Endodermal cell (in vitro differentiated cells): ENCODE measurements at regions not wholly inside any gene's neighbourhood (a gene's known extent, or its start where the extent isn't known, plus 50 kb on each side); places are given as distances from the start of the nearest gene placed in this dataset.

Experiments used
- DNase-seq: peaks from one replicate; pipeline ENCODE4 v3.0.0-alpha.2; 2017
- H3K27ac ChIP-seq: 2 replicates; pipeline ENCODE4 v1.5.1; 2013; ENCODE audit warnings: mild to moderate bottlenecking, low read depth, low read length, moderate library complexity
- H3K27me3 ChIP-seq: 2 replicates; pipeline ENCODE4 v1.6.1; 2013; ENCODE audit warnings: mild to moderate bottlenecking, low read length, moderate library complexity; ENCODE audit not compliant: insufficient read depth, control insufficient read depth, poor library complexity, severe bottlenecking
- H3K36me3 ChIP-seq: 2 replicates; pipeline ENCODE4 v1.7.0; 2013; ENCODE audit warnings: mild to moderate bottlenecking, low read length, moderate library complexity; ENCODE audit not compliant: control insufficient read depth, insufficient read depth
- H3K4me1 ChIP-seq: one replicate; pipeline ENCODE4 v1.7.0; 2013; ENCODE audit warnings: low read length; ENCODE audit not compliant: control insufficient read depth, insufficient read depth
- H3K4me3 ChIP-seq: 2 replicates; pipeline ENCODE4 v1.5.1; 2013; ENCODE audit warnings: mild to moderate bottlenecking, low read length, moderate library complexity
- H3K9ac ChIP-seq: 2 replicates; pipeline ENCODE4 v1.6.1; 2013; ENCODE audit warnings: mild to moderate bottlenecking, low read length, moderate library complexity; ENCODE audit not compliant: poor library complexity, severe bottlenecking; ENCODE audit errors: extremely low read depth
- H3K9me3 ChIP-seq: 2 replicates; pipeline ENCODE4 v1.6.1; 2013; ENCODE audit warnings: mild to moderate bottlenecking, low read length, moderate library complexity; ENCODE audit not compliant: control insufficient read depth
- H3K27ac Mint-ChIP-seq: 2 replicates; pipeline ENCODE4 v1.8.0; 2020; ENCODE audit warnings: mixed read lengths
- H3K27me3 Mint-ChIP-seq: 2 replicates; pipeline ENCODE4 v1.8.0; 2021; ENCODE audit warnings: mild to moderate bottlenecking, mixed read lengths; ENCODE audit not compliant: insufficient read depth
- H3K36me3 Mint-ChIP-seq: 2 replicates; pipeline ENCODE4 v1.8.0; 2020; ENCODE audit warnings: low read depth, mixed read lengths
- H3K4me1 Mint-ChIP-seq: 2 replicates; pipeline ENCODE4 v1.8.0; 2020; ENCODE audit warnings: mixed read lengths
- H3K4me3 Mint-ChIP-seq: 2 replicates; pipeline ENCODE4 v1.8.0; 2020; ENCODE audit warnings: mild to moderate bottlenecking, moderate library complexity, mixed read lengths
- H3K9me3 Mint-ChIP-seq: 2 replicates; pipeline ENCODE4 v1.8.0; 2020; ENCODE audit warnings: mild to moderate bottlenecking, mixed read lengths
- CTCF ChIP-seq: fragments of 200-600 bp; sonication (generic); conservative IDR thresholded peaks from 2 replicates; pipeline ENCODE4 v1.5.0; 2021; ENCODE audit warnings: antibody characterized with exemption, mild to moderate bottlenecking
- WGBS, 2 experiments: methylation state at CpG; one replicate each; pipeline versions ENCODE4 v1.1.5 to v1.1.7; 2013; ENCODE audit warnings: missing lambda C conversion rate in 2 of 2, mixed read lengths in 1 of 2; ENCODE audit not compliant: insufficient coverage in 1 of 2, insufficient read length in 1 of 2; 5-methylcytosine and 5-hydroxymethylcytosine counted together

DNA sequence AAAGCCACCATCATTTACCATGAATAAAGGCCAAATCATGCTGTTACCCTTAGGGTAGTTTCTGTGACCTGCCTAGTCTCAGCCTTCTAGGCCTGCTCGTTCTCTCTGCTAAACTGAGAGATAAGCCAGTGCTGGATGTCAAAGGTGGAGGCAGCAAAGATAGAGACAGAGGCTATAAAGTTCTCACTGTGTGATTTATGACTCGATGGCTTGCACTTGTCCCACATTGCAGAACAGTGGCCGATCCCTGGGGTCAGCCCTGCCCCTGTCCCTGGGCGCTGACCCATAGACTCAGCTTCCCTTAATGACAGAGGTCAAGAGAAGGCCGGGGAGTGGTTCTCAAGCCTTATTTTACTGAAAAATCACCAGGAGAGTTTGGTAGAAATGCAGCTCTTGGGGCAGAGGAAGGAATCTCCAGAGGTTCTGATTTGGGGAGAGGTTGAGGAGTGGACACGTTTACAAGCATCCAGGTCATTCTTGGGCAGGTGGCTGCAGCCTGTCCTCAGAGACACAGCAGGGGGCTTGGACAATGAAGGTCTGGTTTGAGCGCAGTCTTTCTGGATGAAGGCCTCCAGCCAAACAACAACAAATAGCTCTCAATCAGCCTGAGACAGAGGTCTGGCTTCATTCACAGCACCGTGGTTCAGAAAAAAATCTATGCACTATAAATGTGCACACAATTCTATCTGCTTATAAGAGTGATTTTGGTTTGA, 143.5 kb downstream of the ACKR3 start:
- DNase-seq = no peak
- Mint-ChIP-seq H3K9me3 (no peaks in the 10 kb centered on the region), H3K27ac (peak overlapping the region; percentile 60), H3K4me3 (no peak overlapping the region), H3K4me1 (peaks cover 38% of the 10 kb centered on the region), H3K36me3 (no peaks in the 10 kb centered on the region), H3K27me3 (peaks cover 2% of the 10 kb centered on the region)
- H3K36me3 ChIP-seq = no peaks in the 10 kb centered on the region
- H3K4me3 ChIP-seq = no peak overlapping the region
- 64 to 91% methylated on average over 5 to 8 of the region's 8 CpGs for WGBS, 2 experiments
- H3K4me1 ChIP-seq = peaks cover 6% of the 10 kb centered on the region
- no peaks in the 10 kb centered on the region for H3K27me3 ChIP-seq
- TF ChIP-seq CTCF = no peak
- no peak overlapping the region for H3K9ac ChIP-seq
- no peak overlapping the region for H3K27ac ChIP-seq
- no peaks in the 10 kb centered on the region for H3K9me3 ChIP-seq

GRCh38 chr2:236714080-236714479, 144.5 kb downstream of the ACKR3 start:
- Mint-ChIP-seq H3K4me3 (no peak overlapping the region), H3K36me3 (no peaks in the 10 kb centered on the region), H3K9me3 (no peaks in the 10 kb centered on the region), H3K27ac (no peak overlapping the region), H3K4me1 (peaks cover 45% of the 10 kb centered on the region), H3K27me3 (peaks cover 2% of the 10 kb centered on the region)
- Histone ChIP-seq H3K9ac (no peak overlapping the region), H3K27me3 (no peaks in the 10 kb centered on the region), H3K36me3 (no peaks in the 10 kb centered on the region), H3K4me1 (peaks cover 6% of the 10 kb centered on the region), H3K4me3 (no peak overlapping the region), H3K27ac (no peak overlapping the region), H3K9me3 (no peaks in the 10 kb centered on the region)
- 95 to 100% methylated on average over 1 to 5 of the region's 5 CpGs for WGBS, 2 experiments
- DNase-seq = no peak
- TF ChIP-seq CTCF = no peak

DNA sequence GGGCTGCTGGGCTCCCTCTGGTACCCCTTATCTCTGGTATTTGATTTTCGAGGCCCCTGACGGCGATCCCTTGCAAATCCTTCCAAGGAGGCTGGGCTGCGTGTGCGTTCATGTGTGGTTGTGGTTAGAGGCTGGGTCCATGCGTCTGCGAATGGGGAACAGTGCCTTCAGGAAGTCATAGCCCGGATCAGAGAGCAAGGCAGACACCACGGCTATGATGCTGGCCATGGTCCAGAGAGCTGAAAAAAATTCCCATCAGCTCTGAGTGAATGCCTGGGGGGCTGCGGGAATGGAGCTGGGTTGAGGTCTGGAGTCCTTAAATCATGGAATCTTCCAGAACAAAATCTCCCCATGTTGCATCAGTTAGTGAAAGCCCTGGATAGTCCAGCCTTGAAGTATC, 145.5 kb downstream of the ACKR3 start:
- no peak overlapping the region for H3K9ac ChIP-seq
- no peaks in the 10 kb centered on the region for H3K9me3 Mint-ChIP-seq
- H3K4me3 ChIP-seq = no peak overlapping the region
- H3K4me3 Mint-ChIP-seq = no peak overlapping the region
- H3K36me3 Mint-ChIP-seq = no peaks in the 10 kb centered on the region
- DNase-seq = no peak
- peak overlapping the region; percentile 30 for H3K27ac Mint-ChIP-seq
- 92 to 93% methylated on average over 9 to 10 of the region's 10 CpGs for WGBS, 2 experiments
- H3K4me1 Mint-ChIP-seq = peaks cover 45% of the 10 kb centered on the region
- peak overlapping the region; percentile 83 for H3K27ac ChIP-seq
- H3K27me3 Mint-ChIP-seq = peaks cover 2% of the 10 kb centered on the region
- no peak for TF ChIP-seq CTCF
- H3K36me3 ChIP-seq = no peaks in the 10 kb centered on the region
- peaks cover 6% of the 10 kb centered on the region for H3K4me1 ChIP-seq
- no peaks in the 10 kb centered on the region for H3K27me3 ChIP-seq
- no peaks in the 10 kb centered on the region for H3K9me3 ChIP-seq
